ENCODE measurements at regions not wholly inside any gene's neighbourhood (a gene's known extent, or its start where the extent isn't known, plus 50 kb on each side); places are given as distances from the start of the nearest gene placed in this dataset.

- TF ChIP-seq GATA3 (IDR thresholded peaks at IDR 0.05; ENCODE audit: low read depth, low read length) = no peak
- peak; percentile 36; the same call in 1 of the 2 replicates for TF ChIP-seq GATA2 (IDR thresholded peaks at IDR 0.05; ENCODE audit: low read depth, low read length)
These were observed 803.6 kb upstream of the ADGRL3 start for GRCh38 chr4:60396341-60397049.

GRCh38 chr4:60400593-60400992 is 799.5 kb upstream of the ADGRL3 start:
- TF ChIP-seq GATA3 (IDR thresholded peaks at IDR 0.05; ENCODE audit: low read depth, low read length) (no peak), GATA2 (IDR thresholded peaks at IDR 0.05; ENCODE audit: low read depth, low read length) (no peak)

GRCh38 chr4:60404027-60404426 is 796.1 kb upstream of the ADGRL3 start:
- TF ChIP-seq GATA2 (IDR thresholded peaks at IDR 0.05; ENCODE audit: low read depth, low read length) (no peak), GATA3 (IDR thresholded peaks at IDR 0.05; ENCODE audit: low read depth, low read length) (no peak)

DNA sequence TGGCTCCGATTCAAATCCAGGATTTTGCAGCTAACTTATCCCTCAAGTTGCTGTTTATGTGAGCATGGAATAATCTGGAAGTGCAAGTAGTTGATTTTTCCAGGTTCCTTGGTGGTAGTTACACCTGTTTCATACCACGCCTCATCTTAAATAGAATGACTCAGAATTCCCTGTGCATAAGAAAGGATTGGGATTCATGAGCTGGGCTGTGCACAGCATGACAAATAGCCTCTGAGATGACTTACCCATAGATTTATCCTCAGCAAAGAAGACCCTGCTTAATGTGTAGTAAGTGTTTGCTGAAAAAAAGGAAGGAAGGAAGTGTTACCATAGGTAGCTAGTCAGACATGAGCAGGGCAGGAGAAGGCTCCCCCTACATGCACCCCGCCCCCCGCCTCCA is 777.7 kb upstream of the ADGRL3 start:
- no peak for TF ChIP-seq GATA3 (IDR thresholded peaks at IDR 0.05; ENCODE audit: low read depth, low read length)
- no peak for TF ChIP-seq GATA2 (IDR thresholded peaks at IDR 0.05; ENCODE audit: low read depth, low read length)

DNA sequence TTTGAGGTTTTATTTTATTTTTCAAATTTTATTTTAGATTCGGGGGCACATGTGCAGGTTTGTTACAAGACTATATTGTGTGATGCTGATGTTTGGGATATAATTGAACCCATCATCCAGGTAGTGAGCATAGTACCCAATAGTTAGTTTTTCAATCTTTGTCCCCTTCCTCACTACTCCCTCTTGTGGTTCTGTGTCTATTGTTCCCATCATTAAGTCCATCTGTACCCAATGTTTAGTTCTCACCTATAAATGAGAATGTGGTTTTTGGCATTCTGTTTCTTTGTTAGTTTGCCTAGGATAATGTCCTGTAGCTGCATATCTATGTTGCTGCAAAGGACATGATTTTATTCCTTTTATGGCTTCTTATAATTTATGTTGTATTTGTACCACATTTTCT is 767.2 kb upstream of the ADGRL3 start:
- TF ChIP-seq GATA3 (IDR thresholded peaks at IDR 0.05; ENCODE audit: low read depth, low read length) = no peak
- no peak for TF ChIP-seq GATA2 (IDR thresholded peaks at IDR 0.05; ENCODE audit: low read depth, low read length)

DNA sequence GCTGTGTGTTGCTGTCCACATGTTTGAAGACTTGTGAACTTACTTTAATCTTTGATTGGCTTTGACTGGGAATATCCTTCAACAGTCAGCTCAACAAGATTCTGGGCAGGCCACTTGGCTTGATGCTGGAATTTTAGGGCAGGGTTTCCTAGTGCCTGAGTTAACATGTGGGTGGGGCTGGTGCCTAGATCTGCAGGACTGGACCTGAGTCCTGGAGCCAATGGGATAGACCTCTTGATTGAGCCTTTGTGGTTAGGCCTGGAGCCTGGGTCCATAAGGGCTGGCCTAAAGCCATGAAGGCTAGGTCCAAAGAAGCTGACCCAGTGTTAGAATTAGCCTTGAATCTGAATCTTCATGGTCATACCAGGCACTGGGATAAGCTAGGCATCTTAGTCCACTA is 757.1 kb upstream of the ADGRL3 start:
- TF ChIP-seq GATA2 (IDR thresholded peaks at IDR 0.05; ENCODE audit: low read depth, low read length) (no peak), GATA3 (IDR thresholded peaks at IDR 0.05; ENCODE audit: low read depth, low read length) (no peak)

- TF ChIP-seq GATA2 (IDR thresholded peaks at IDR 0.05; ENCODE audit: low read depth, low read length) = no peak
- no peak for TF ChIP-seq GATA3 (IDR thresholded peaks at IDR 0.05; ENCODE audit: low read depth, low read length)
These were observed 756.3 kb upstream of the ADGRL3 start for GRCh38 chr4:60443796-60444195.

DNA sequence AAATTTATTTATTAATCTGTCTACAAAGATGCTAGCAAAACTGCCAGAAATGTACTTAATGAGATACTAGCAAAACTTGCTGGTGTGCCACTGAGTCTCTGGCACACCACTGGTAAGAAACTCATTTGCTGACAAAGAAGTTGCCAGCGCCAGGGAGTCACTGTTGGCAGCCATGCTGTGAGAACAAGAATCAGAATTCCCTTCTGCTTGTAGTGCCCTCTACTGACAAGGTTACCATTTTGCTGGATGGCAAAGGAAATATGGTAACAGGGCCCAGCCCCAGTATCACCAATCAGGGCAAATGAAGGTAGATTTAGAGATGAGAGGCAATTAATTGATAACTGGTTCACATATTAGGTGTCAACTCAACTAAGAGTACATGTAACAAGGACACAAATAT is 750.1 kb upstream of the ADGRL3 start:
- no peak for TF ChIP-seq GATA3 (IDR thresholded peaks at IDR 0.05; ENCODE audit: low read depth, low read length)
- TF ChIP-seq GATA2 (IDR thresholded peaks at IDR 0.05; ENCODE audit: low read depth, low read length) = no peak

DNA sequence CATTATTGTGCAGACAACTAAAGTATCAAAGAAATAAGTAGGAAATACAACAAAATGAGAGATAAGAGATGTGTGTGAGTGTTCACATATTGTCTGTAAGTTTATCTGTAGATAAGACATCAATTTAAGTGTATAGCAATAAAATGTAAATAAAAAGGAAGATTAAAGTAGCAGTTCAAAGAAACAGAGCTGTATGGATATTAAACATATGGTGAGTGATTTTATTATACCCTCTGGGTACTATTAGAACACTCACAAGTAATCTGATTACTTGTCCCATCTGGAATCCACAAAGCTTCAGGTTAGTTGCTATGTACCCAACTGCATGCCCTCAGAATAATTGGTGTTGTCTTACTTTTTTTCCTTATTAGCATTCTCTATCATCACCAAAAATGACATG is 747.9 kb upstream of the ADGRL3 start:
- TF ChIP-seq GATA3 (IDR thresholded peaks at IDR 0.05; ENCODE audit: low read depth, low read length) (peak; percentile 54), GATA2 (IDR thresholded peaks at IDR 0.05; ENCODE audit: low read depth, low read length) (no peak)

DNA sequence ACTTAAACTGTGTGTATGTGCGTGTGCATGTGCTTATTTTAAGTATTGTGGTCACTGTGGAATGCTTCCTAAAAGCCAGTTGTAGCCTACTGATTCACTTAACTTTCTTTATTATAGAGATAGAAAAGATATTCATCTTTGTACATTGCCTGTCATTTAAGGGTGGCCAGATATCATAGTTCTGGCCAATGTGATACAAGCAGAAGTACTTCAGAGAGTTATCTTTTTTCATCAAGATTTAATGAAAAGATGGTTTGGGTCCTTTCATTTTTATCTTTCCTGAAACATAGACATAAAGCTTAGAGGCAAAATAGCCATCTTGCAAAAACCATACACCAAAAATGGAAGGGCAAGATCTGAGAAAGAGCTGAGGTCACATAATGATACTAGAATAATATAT is 744.7 kb upstream of the ADGRL3 start:
- TF ChIP-seq GATA3 (IDR thresholded peaks at IDR 0.05; ENCODE audit: low read depth, low read length) (peak; percentile 84), GATA2 (IDR thresholded peaks at IDR 0.05; ENCODE audit: low read depth, low read length) (no peak)

GRCh38 chr4:60461551-60461950 is 738.6 kb upstream of the ADGRL3 start:
- TF ChIP-seq GATA3 (IDR thresholded peaks at IDR 0.05; ENCODE audit: low read depth, low read length) (no peak), GATA2 (IDR thresholded peaks at IDR 0.05; ENCODE audit: low read depth, low read length) (no peak)

- TF ChIP-seq GATA2 (IDR thresholded peaks at IDR 0.05; ENCODE audit: low read depth, low read length) (no peak), GATA3 (IDR thresholded peaks at IDR 0.05; ENCODE audit: low read depth, low read length) (no peak)
These were observed 736.1 kb upstream of the ADGRL3 start for GRCh38 chr4:60463857-60464502.

DNA sequence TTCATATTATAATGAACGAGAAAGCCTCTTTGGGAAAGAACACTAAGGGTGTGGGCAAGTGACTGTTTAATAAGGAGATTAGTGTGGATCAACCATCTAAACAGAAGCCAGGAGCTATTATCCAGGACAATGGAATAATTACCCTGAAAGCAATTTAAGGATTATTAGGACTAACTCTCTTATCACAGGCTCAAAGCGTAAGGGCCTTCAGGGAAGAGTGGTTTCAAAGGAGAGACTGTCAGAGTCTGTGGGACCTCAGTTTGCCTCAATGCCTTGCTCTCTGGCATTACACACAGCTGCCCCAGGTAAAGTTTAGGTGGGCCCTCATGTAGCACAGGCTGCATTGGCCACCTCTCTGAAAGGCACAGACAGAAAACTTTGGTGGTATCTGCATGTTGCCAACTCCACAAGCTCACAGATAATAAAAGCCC is 717.2 kb upstream of the ADGRL3 start:
- TF ChIP-seq GATA3 (IDR thresholded peaks at IDR 0.05; ENCODE audit: low read depth, low read length) (no peak), GATA2 (IDR thresholded peaks at IDR 0.05; ENCODE audit: low read depth, low read length) (no peak)

DNA sequence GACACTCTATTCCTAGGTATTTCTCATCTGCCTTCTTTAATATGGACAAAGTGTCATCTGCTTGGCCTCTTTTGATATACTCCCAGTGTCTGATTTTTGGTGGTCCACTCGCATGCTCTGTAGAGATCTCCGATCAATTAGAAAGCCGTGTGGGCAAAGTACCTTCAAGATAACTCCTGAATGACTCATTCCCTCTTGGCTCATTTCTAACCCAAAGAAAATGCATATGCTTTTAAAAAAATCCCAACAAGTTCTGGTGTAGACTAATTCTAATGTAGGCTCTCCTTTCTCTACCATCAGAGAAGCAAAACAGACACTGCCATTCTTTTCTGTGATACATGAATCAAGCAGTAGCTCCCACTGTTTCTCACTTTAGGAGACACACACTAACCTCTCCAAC is 714.9 kb upstream of the ADGRL3 start:
- TF ChIP-seq GATA3 (IDR thresholded peaks at IDR 0.05; ENCODE audit: low read depth, low read length) = no peak
- TF ChIP-seq GATA2 (IDR thresholded peaks at IDR 0.05; ENCODE audit: low read depth, low read length) = no peak

DNA sequence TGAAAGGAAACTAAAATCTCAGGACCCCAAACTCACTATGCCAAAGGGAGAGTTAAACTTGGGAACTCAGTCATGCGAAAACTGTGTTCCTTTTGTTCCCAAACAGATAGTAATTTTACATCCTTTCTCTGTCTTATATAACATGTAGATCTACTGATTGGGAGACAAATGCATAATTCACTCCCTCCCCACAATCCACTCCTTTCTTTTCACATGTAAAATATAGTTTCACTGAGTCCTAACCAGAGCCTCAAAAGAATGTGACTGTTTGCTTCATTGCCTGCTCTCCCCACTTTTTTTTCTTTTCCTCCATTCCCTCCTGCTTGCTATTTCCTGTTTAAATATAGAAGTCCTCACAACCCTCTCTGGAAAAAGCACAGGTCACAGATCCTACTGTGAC is 699.3 kb upstream of the ADGRL3 start:
- TF ChIP-seq GATA2 (IDR thresholded peaks at IDR 0.05; ENCODE audit: low read depth, low read length) = no peak
- no peak for TF ChIP-seq GATA3 (IDR thresholded peaks at IDR 0.05; ENCODE audit: low read depth, low read length)
